ENCODE measurements at regions not wholly inside any gene's neighbourhood (a gene's known extent, or its start where the extent isn't known, plus 50 kb on each side); places are given as distances from the start of the nearest gene placed in this dataset.
"Not testable (repeated sequence)": the region's sequence is repeated elsewhere in the genome, so short reads cannot be mapped to it uniquely, and the experiment has no call there.

GRCh38 chr2:129799036-129799958 is 180.2 kb upstream of the RAB6C start:
- DNase-seq = no peak

GRCh38 chr2:129800285-129800684 is 179.2 kb upstream of the RAB6C start:
- no peak for DNase-seq

GRCh38 chr2:129800686-129801085 is 178.8 kb upstream of the RAB6C start:
- no peak for DNase-seq

GRCh38 chr2:129801575-129801974 is 177.9 kb upstream of the RAB6C start:
- DNase-seq = no peak

GRCh38 chr2:129802290-129802689 is 177.2 kb upstream of the RAB6C start:
- DNase-seq = no peak

- peak; percentile 35 to 58 for DNase-seq
These were observed 176.4 kb upstream of the RAB6C start for GRCh38 chr2:129803032-129803431.

- DNase-seq = no peak
These were observed 175.6 kb upstream of the RAB6C start for GRCh38 chr2:129803871-129804270.

- no peak for DNase-seq
These were observed 173.6 kb upstream of the RAB6C start for GRCh38 chr2:129805899-129806298.

GRCh38 chr2:129806317-129806716 is 173.1 kb upstream of the RAB6C start:
- DNase-seq = no peak

- DNase-seq = no peak
These were observed 172.5 kb upstream of the RAB6C start for GRCh38 chr2:129806990-129807389.

GRCh38 chr2:129807642-129808338 is 171.7 kb upstream of the RAB6C start:
- DNase-seq = not testable (repeated sequence)

- DNase-seq = no peak
These were observed 168.9 kb upstream of the RAB6C start for GRCh38 chr2:129810521-129810920.

- DNase-seq = no peak
These were observed 167.4 kb upstream of the RAB6C start for GRCh38 chr2:129812071-129812470.

GRCh38 chr2:129812654-129813053 is 166.8 kb upstream of the RAB6C start:
- DNase-seq = no peak

GRCh38 chr2:129813404-129813803 is 166.1 kb upstream of the RAB6C start:
- peak in 1 of 2 experiments; percentile 8 for DNase-seq

- no peak for DNase-seq
These were observed 162.5 kb upstream of the RAB6C start for GRCh38 chr2:129816813-129817574.

- no peak for DNase-seq
These were observed 159.6 kb upstream of the RAB6C start for GRCh38 chr2:129819855-129820254.

GRCh38 chr2:129820908-129821307 is 158.6 kb upstream of the RAB6C start:
- DNase-seq = no peak

GRCh38 chr2:129821445-129821844 is 158.0 kb upstream of the RAB6C start:
- no peak for DNase-seq

- DNase-seq = no peak
These were observed 156.4 kb upstream of the RAB6C start for GRCh38 chr2:129823044-129823443.

GRCh38 chr2:129827311-129828090 is 152.0 kb upstream of the RAB6C start:
- peak in 1 of 2 experiments; percentile 12 for DNase-seq

GRCh38 chr2:129828792-129829191 is 150.7 kb upstream of the RAB6C start:
- no peak for DNase-seq

- DNase-seq = no peak
These were observed 149.9 kb upstream of the RAB6C start for GRCh38 chr2:129829588-129829987.
